ENCODE measurements at regions not wholly inside any gene's neighbourhood (a gene's known extent, or its start where the extent isn't known, plus 50 kb on each side); places are given as distances from the start of the nearest gene placed in this dataset.

- no peak overlapping the region for H3K4me3 Mint-ChIP-seq
- no peaks in the 10 kb centered on the region for H3K9me3 Mint-ChIP-seq
- WGBS (ENCODE audit: insufficient coverage): 90% methylated on average over 8 of the region's 8 CpGs
- Histone ChIP-seq H3K9me3 (no peaks in the 10 kb centered on the region), H3K27me3 (replicated peaks in 1 of 2; ENCODE audit: control insufficient read depth in 2 of 2, extremely low read depth in 1 of 2, insufficient read depth in 2 of 2, low read length in 1 of 2) (peaks cover 0 to 23% of the 10 kb centered on the region in 2 experiments), H3K27ac (ENCODE audit: low read length) (no peak overlapping the region), H3K4me1 (ENCODE audit: control insufficient read depth in 1 of 2, extremely low read depth in 1 of 2, insufficient read depth in 2 of 2, low read length in 2 of 2) (no peaks in the 10 kb centered on the region), H3K36me3 (ENCODE audit: control insufficient read depth in 2 of 2, extremely low read depth in 1 of 2, insufficient read depth in 1 of 2, low read length in 1 of 2) (no peaks in the 10 kb centered on the region), H3K4me3 (ENCODE audit: control insufficient read depth in 1 of 2, extremely low read depth in 1 of 2, low read length in 1 of 2) (no peak overlapping the region)
- H3K4me1 Mint-ChIP-seq: no peaks in the 10 kb centered on the region
- H3K27ac Mint-ChIP-seq: no peak overlapping the region
- peaks cover 15 to 18% of the 10 kb centered on the region in 2 donors for H3K27me3 Mint-ChIP-seq
- no peak for DNase-seq
- no peaks in the 10 kb centered on the region for H3K36me3 Mint-ChIP-seq
- POLR2A ChIA-PET: no interaction called here
- CTCF ChIA-PET: no interaction called here
- ATAC-seq (replicated peaks in 1 of 4): no peak
These were observed 283.2 kb upstream of the FOXQ1 start for GRCh38 chr6:1028723-1029122.

GRCh38 chr6:1027795-1028569 is 283.9 kb upstream of the FOXQ1 start:
- WGBS (ENCODE audit: insufficient coverage): 71% methylated on average over 4 of the region's 9 CpGs

GRCh38 chr6:1027109-1027794 is 284.6 kb upstream of the FOXQ1 start:
- ATAC-seq (replicated peaks in 1 of 4) (no peak), DNase-seq (no peak)
- no peak overlapping the region for H3K27ac ChIP-seq (ENCODE audit: low read length)
- H3K9me3 Mint-ChIP-seq: no peaks in the 10 kb centered on the region
- H3K27me3 Mint-ChIP-seq: peaks cover 17 to 20% of the 10 kb centered on the region in 2 donors
- 28% methylated on average over 5 of the region's 9 CpGs for WGBS (ENCODE audit: insufficient coverage)
- H3K36me3 Mint-ChIP-seq: no peaks in the 10 kb centered on the region
- no peaks in the 10 kb centered on the region for H3K36me3 ChIP-seq (ENCODE audit: control insufficient read depth in 2 of 2, extremely low read depth in 1 of 2, insufficient read depth in 1 of 2, low read length in 1 of 2)
- no peak overlapping the region for H3K4me3 Mint-ChIP-seq
- no peaks in the 10 kb centered on the region for H3K9me3 ChIP-seq
- H3K4me3 ChIP-seq (ENCODE audit: control insufficient read depth in 1 of 2, extremely low read depth in 1 of 2, low read length in 1 of 2): no peak overlapping the region
- H3K27me3 ChIP-seq (replicated peaks in 1 of 2; ENCODE audit: control insufficient read depth in 2 of 2, extremely low read depth in 1 of 2, insufficient read depth in 2 of 2, low read length in 1 of 2): peaks cover 0 to 30% of the 10 kb centered on the region in 2 experiments
- ChIA-PET POLR2A (no interaction called here), CTCF (no interaction called here)
- H3K4me1 Mint-ChIP-seq: no peaks in the 10 kb centered on the region
- H3K4me1 ChIP-seq (ENCODE audit: control insufficient read depth in 1 of 2, extremely low read depth in 1 of 2, insufficient read depth in 2 of 2, low read length in 2 of 2): no peaks in the 10 kb centered on the region
- no peak overlapping the region for H3K27ac Mint-ChIP-seq

More at GRCh38 chr6:1027795-1028569, 283.9 kb upstream of the FOXQ1 start:
- Histone ChIP-seq H3K36me3 (ENCODE audit: control insufficient read depth in 2 of 2, extremely low read depth in 1 of 2, insufficient read depth in 1 of 2, low read length in 1 of 2) (no peaks in the 10 kb centered on the region), H3K27ac (ENCODE audit: low read length) (no peak overlapping the region), H3K4me1 (ENCODE audit: control insufficient read depth in 1 of 2, extremely low read depth in 1 of 2, insufficient read depth in 2 of 2, low read length in 2 of 2) (no peaks in the 10 kb centered on the region), H3K9me3 (no peaks in the 10 kb centered on the region), H3K27me3 (replicated peaks in 1 of 2; ENCODE audit: control insufficient read depth in 2 of 2, extremely low read depth in 1 of 2, insufficient read depth in 2 of 2, low read length in 1 of 2) (peaks cover 0 to 27% of the 10 kb centered on the region in 2 experiments), H3K4me3 (ENCODE audit: control insufficient read depth in 1 of 2, extremely low read depth in 1 of 2, low read length in 1 of 2) (no peak overlapping the region)
- Mint-ChIP-seq H3K36me3 (no peaks in the 10 kb centered on the region), H3K4me1 (no peaks in the 10 kb centered on the region), H3K4me3 (no peak overlapping the region), H3K27me3 (peaks cover 17 to 20% of the 10 kb centered on the region in 2 donors), H3K9me3 (no peaks in the 10 kb centered on the region), H3K27ac (no peak overlapping the region)
- ChIA-PET POLR2A (no interaction called here), CTCF (no interaction called here)
- ATAC-seq (replicated peaks in 1 of 4) (no peak), DNase-seq (no peak)

- H3K36me3 ChIP-seq (ENCODE audit: control insufficient read depth in 2 of 2, extremely low read depth in 1 of 2, insufficient read depth in 1 of 2, low read length in 1 of 2): no peaks in the 10 kb centered on the region
- 100% methylated on average over 1 of the region's 3 CpGs for WGBS (ENCODE audit: insufficient coverage)
- Mint-ChIP-seq H3K4me1 (no peaks in the 10 kb centered on the region), H3K4me3 (no peak overlapping the region), H3K27me3 (peaks cover 17 to 23% of the 10 kb centered on the region in 2 donors), H3K27ac (no peak overlapping the region), H3K9me3 (peaks cover 0 to 8% (median 0%) of the 10 kb centered on the region in 3 donors), H3K36me3 (no peaks in the 10 kb centered on the region)
- H3K4me1 ChIP-seq (ENCODE audit: control insufficient read depth in 1 of 2, extremely low read depth in 1 of 2, insufficient read depth in 2 of 2, low read length in 2 of 2): no peaks in the 10 kb centered on the region
- no peak for DNase-seq
- peaks cover 0 to 32% of the 10 kb centered on the region in 2 experiments for H3K27me3 ChIP-seq (replicated peaks in 1 of 2; ENCODE audit: control insufficient read depth in 2 of 2, extremely low read depth in 1 of 2, insufficient read depth in 2 of 2, low read length in 1 of 2)
- H3K27ac ChIP-seq (ENCODE audit: low read length): no peak overlapping the region
- H3K4me3 ChIP-seq (ENCODE audit: control insufficient read depth in 1 of 2, extremely low read depth in 1 of 2, low read length in 1 of 2): no peak overlapping the region
- CTCF ChIA-PET: no interaction called here
- no peaks in the 10 kb centered on the region for H3K9me3 ChIP-seq
- POLR2A ChIA-PET: no interaction called here
- no peak for ATAC-seq (replicated peaks in 1 of 4)
These were observed 286.1 kb upstream of the FOXQ1 start for GRCh38 chr6:1025821-1026220.

- ChIA-PET CTCF (no interaction called here), POLR2A (no interaction called here)
- no peak overlapping the region for H3K4me3 Mint-ChIP-seq
- peaks cover 0 to 37% of the 10 kb centered on the region in 2 experiments for H3K27me3 ChIP-seq (replicated peaks in 1 of 2; ENCODE audit: control insufficient read depth in 2 of 2, extremely low read depth in 1 of 2, insufficient read depth in 2 of 2, low read length in 1 of 2)
- peaks cover 18 to 27% of the 10 kb centered on the region in 2 donors for H3K27me3 Mint-ChIP-seq
- no peaks in the 10 kb centered on the region for H3K36me3 ChIP-seq (ENCODE audit: control insufficient read depth in 2 of 2, extremely low read depth in 1 of 2, insufficient read depth in 1 of 2, low read length in 1 of 2)
- no peak overlapping the region for H3K4me3 ChIP-seq (ENCODE audit: control insufficient read depth in 1 of 2, extremely low read depth in 1 of 2, low read length in 1 of 2)
- ATAC-seq (replicated peaks in 1 of 4) (no peak), DNase-seq (no peak)
- no peaks in the 10 kb centered on the region for H3K36me3 Mint-ChIP-seq
- no peak overlapping the region for H3K27ac Mint-ChIP-seq
- WGBS (ENCODE audit: insufficient coverage): 74% methylated on average over 8 of the region's 9 CpGs
- H3K9me3 ChIP-seq: no peaks in the 10 kb centered on the region
- peaks cover 0 to 8% (median 0%) of the 10 kb centered on the region in 3 donors for H3K9me3 Mint-ChIP-seq
- H3K27ac ChIP-seq (ENCODE audit: low read length): no peak overlapping the region
- no peaks in the 10 kb centered on the region for H3K4me1 ChIP-seq (ENCODE audit: control insufficient read depth in 1 of 2, extremely low read depth in 1 of 2, insufficient read depth in 2 of 2, low read length in 2 of 2)
- H3K4me1 Mint-ChIP-seq: no peaks in the 10 kb centered on the region
These were observed 287.3 kb upstream of the FOXQ1 start for GRCh38 chr6:1024587-1024986.

- POLR2A ChIA-PET: no interaction called here
- H3K27me3 Mint-ChIP-seq: peaks cover 18 to 28% of the 10 kb centered on the region in 2 donors
- H3K36me3 Mint-ChIP-seq: no peaks in the 10 kb centered on the region
These were observed 287.7 kb upstream of the FOXQ1 start for GRCh38 chr6:1024161-1024560.

More at GRCh38 chr6:1024161-1024560, 287.7 kb upstream of the FOXQ1 start:
- Histone ChIP-seq H3K9me3 (no peaks in the 10 kb centered on the region), H3K4me1 (ENCODE audit: control insufficient read depth in 1 of 2, extremely low read depth in 1 of 2, insufficient read depth in 2 of 2, low read length in 2 of 2) (no peaks in the 10 kb centered on the region), H3K27me3 (replicated peaks in 1 of 2; ENCODE audit: control insufficient read depth in 2 of 2, extremely low read depth in 1 of 2, insufficient read depth in 2 of 2, low read length in 1 of 2) (peaks cover 0 to 37% of the 10 kb centered on the region in 2 experiments), H3K4me3 (ENCODE audit: control insufficient read depth in 1 of 2, extremely low read depth in 1 of 2, low read length in 1 of 2) (no peak overlapping the region), H3K36me3 (ENCODE audit: control insufficient read depth in 2 of 2, extremely low read depth in 1 of 2, insufficient read depth in 1 of 2, low read length in 1 of 2) (no peaks in the 10 kb centered on the region), H3K27ac (ENCODE audit: low read length) (no peak overlapping the region)
- H3K27ac Mint-ChIP-seq: no peak overlapping the region
- no peak overlapping the region for H3K4me3 Mint-ChIP-seq
- H3K4me1 Mint-ChIP-seq: no peaks in the 10 kb centered on the region
- no peak for ATAC-seq (replicated peaks in 1 of 4)
- peaks cover 0 to 8% (median 0%) of the 10 kb centered on the region in 3 donors for H3K9me3 Mint-ChIP-seq
- no peak for DNase-seq
- 81% methylated on average over 3 of the region's 6 CpGs for WGBS (ENCODE audit: insufficient coverage)
- CTCF ChIA-PET: no interaction called here
